Spinal cord (tissue), 1 donor: ENCODE measurements at regions not wholly inside any gene's neighbourhood (a gene's known extent, or its start where the extent isn't known, plus 50 kb on each side); places are given as distances from the start of the nearest gene placed in this dataset. TPM values are rescaled to one million over a fixed set of nuclear protein-coding genes. Genes with fewer than 3 reads are reported as not detected.

Experiments
- small RNA-seq: library from RNA; depleted of rRNA; stranded (forward); fragments of <200 nt; gene quantifications from one replicate; pipeline ENCODE3, GENCODE V24; 2014; ENCODE audit warnings: low replicate concordance

Small RNAs in the stretch of these regions (small RNA-seq; reads per million reads assigned to genes)
- gene RF00402 (not detected), gene RNU6-1069P (not detected)
